MM.1S (cell line): ENCODE measurements at regions not wholly inside any gene's neighbourhood (a gene's known extent, or its start where the extent isn't known, plus 50 kb on each side); places are given as distances from the start of the nearest gene placed in this dataset.

Source experiments
- DNase-seq: peaks from one replicate; pipeline ENCODE4 v3.0.0-alpha.2; 2015
- H2AFZ ChIP-seq: fragments of 300-600 bp; sonication (generic); 2 replicates; pipeline ENCODE4 v1.6.0; 2016; ENCODE audit warnings: antibody characterized with exemption, low read length
- H3F3A ChIP-seq: fragments of 300-600 bp; sonication (generic); 2 replicates; pipeline ENCODE4 v1.6.1; 2016; ENCODE audit warnings: mild to moderate bottlenecking, antibody characterized with exemption, low read length, moderate library complexity, mixed read lengths; ENCODE audit not compliant: insufficient read depth
- H3K27ac ChIP-seq: fragments of 300-600 bp; sonication (generic); 2 replicates; pipeline ENCODE4 v1.5.1; 2016; ENCODE audit warnings: mild to moderate bottlenecking, low read length
- H3K27me3 ChIP-seq: fragments of 300-600 bp; sonication (generic); replicated peaks from 2 replicates; pipeline ENCODE4 v1.6.0; 2016; ENCODE audit warnings: low read length; ENCODE audit not compliant: insufficient read depth
- H3K36me3 ChIP-seq: fragments of 300-600 bp; sonication (generic); replicated peaks from 2 replicates; pipeline ENCODE4 v1.6.1; 2016; ENCODE audit warnings: mild to moderate bottlenecking, low read length, mixed read lengths; ENCODE audit not compliant: insufficient read depth
- H3K4me1 ChIP-seq: fragments of 300-600 bp; sonication (generic); 2 replicates; pipeline ENCODE4 v1.6.1; 2016; ENCODE audit warnings: low read length, mixed read lengths
- H3K4me2 ChIP-seq: fragments of 300-600 bp; sonication (generic); 2 replicates; pipeline ENCODE4 v1.6.0; 2016; ENCODE audit warnings: low read depth, low read length
- H3K4me3 ChIP-seq: fragments of 300-600 bp; sonication (generic); 2 replicates; pipeline ENCODE4 v1.5.1; 2016; ENCODE audit warnings: low read length, mixed read lengths
- H3K79me2 ChIP-seq: fragments of 300-600 bp; sonication (generic); 2 replicates; pipeline ENCODE4 v1.6.1; 2016; ENCODE audit warnings: mixed run types, low read length, mixed read lengths
- H3K9ac ChIP-seq: fragments of 300-600 bp; sonication (generic); 2 replicates; pipeline ENCODE4 v1.6.1; 2016; ENCODE audit warnings: low read length, mixed read lengths
- H3K9me2 ChIP-seq: fragments of 300-600 bp; sonication (generic); replicated peaks from 2 replicates; pipeline ENCODE4 v1.6.1; 2016; ENCODE audit warnings: mild to moderate bottlenecking, low read length, mixed read lengths; ENCODE audit not compliant: insufficient read depth
- H3K9me3 ChIP-seq: fragments of 300-600 bp; sonication (generic); replicated peaks from 2 replicates; pipeline ENCODE4 v1.6.1; 2016; ENCODE audit warnings: mild to moderate bottlenecking, low read length, mixed read lengths; ENCODE audit not compliant: insufficient read depth
- H4K20me1 ChIP-seq: fragments of 300-600 bp; sonication (generic); 2 replicates; pipeline ENCODE4 v1.6.1; 2016; ENCODE audit warnings: mild to moderate bottlenecking, low read length, moderate library complexity, mixed read lengths; ENCODE audit not compliant: insufficient read depth
- CTCF ChIP-seq: fragments of 300-600 bp; sonication (generic); IDR thresholded peaks from 2 replicates; pipeline ENCODE4 v1.5.1; 2016; ENCODE audit warnings: antibody characterized with exemption, low read length, mixed read lengths
- EZH2 ChIP-seq: fragments of 300-600 bp; sonication (generic); optimal IDR thresholded peaks from 2 replicates; pipeline ENCODE3; 2017; ENCODE audit warnings: low read depth, mild to moderate bottlenecking, antibody characterized with exemption, low read length, mixed read lengths
- EZH2phosphoT487 ChIP-seq: fragments of 300-600 bp; sonication (generic); IDR thresholded peaks from 2 replicates; pipeline ENCODE4 v1.6.1; 2018; ENCODE audit warnings: antibody characterized with exemption, low read length

GRCh38 chr2:21966139-21966538, 842.4 kb downstream of the TDRD15 start:
- TF ChIP-seq CTCF = no peak
- TF ChIP-seq EZH2phosphoT487 = no peak
- TF ChIP-seq EZH2 = no peak
- H3F3A ChIP-seq = no peaks in the 10 kb centered on the region
- H3K4me2 ChIP-seq = no peak overlapping the region
- H3K79me2 ChIP-seq = no peaks in the 10 kb centered on the region
- H4K20me1 ChIP-seq = no peaks in the 10 kb centered on the region
- H3K4me1 ChIP-seq = no peaks in the 10 kb centered on the region
- H3K9me2 ChIP-seq = no peaks in the 10 kb centered on the region
- H3K9me3 ChIP-seq = no peaks in the 10 kb centered on the region
- H2AFZ ChIP-seq = no peak overlapping the region
- H3K27ac ChIP-seq = no peak overlapping the region
- H3K4me3 ChIP-seq = no peak overlapping the region
- DNase-seq = no peak
- no peaks in the 10 kb centered on the region for H3K27me3 ChIP-seq
- H3K9ac ChIP-seq = no peak overlapping the region
- H3K36me3 ChIP-seq = no peaks in the 10 kb centered on the region

- Histone ChIP-seq H3K9ac (no peak overlapping the region), H4K20me1 (no peaks in the 10 kb centered on the region), H3K27ac (no peak overlapping the region), H3K36me3 (no peaks in the 10 kb centered on the region), H2AFZ (no peak overlapping the region), H3K9me2 (no peaks in the 10 kb centered on the region), H3K27me3 (no peaks in the 10 kb centered on the region), H3K4me1 (no peaks in the 10 kb centered on the region), H3K9me3 (no peaks in the 10 kb centered on the region), H3K79me2 (no peaks in the 10 kb centered on the region), H3K4me2 (no peak overlapping the region), H3K4me3 (no peak overlapping the region), H3F3A (no peaks in the 10 kb centered on the region)
- TF ChIP-seq EZH2phosphoT487 (no peak), CTCF (no peak), EZH2 (no peak)
- no peak for DNase-seq
Observed at GRCh38 chr2:21970971-21971370, 847.2 kb downstream of the TDRD15 start.

DNA sequence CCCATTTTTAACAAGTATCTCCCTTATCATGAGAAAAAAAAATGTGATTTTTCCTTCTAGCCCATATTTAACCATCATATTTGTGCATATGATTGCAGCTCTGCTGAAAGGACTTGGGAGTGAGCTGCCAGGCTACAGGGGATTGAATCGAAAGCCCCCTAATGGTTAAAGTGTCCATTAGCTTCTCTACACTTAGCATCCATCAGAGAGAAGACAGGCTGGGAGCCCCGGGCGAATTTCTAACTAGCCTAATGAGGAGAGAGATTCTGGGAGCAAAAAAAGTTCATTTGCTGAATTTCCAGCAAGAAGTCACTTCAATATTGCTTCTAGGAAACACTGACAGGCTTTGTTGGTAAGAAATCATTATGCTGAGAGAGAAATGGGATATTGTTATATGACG, 848.8 kb downstream of the TDRD15 start:
- H4K20me1 ChIP-seq = no peaks in the 10 kb centered on the region
- no peak overlapping the region for H3K4me3 ChIP-seq
- H3K9me3 ChIP-seq = no peaks in the 10 kb centered on the region
- no peak overlapping the region for H3K27ac ChIP-seq
- no peaks in the 10 kb centered on the region for H3F3A ChIP-seq
- no peaks in the 10 kb centered on the region for H3K4me1 ChIP-seq
- no peak overlapping the region for H2AFZ ChIP-seq
- H3K27me3 ChIP-seq = no peaks in the 10 kb centered on the region
- no peak overlapping the region for H3K4me2 ChIP-seq
- no peak overlapping the region for H3K9ac ChIP-seq
- no peak for DNase-seq
- H3K9me2 ChIP-seq = no peaks in the 10 kb centered on the region
- no peaks in the 10 kb centered on the region for H3K36me3 ChIP-seq
- no peaks in the 10 kb centered on the region for H3K79me2 ChIP-seq
- no peak for TF ChIP-seq EZH2phosphoT487
- TF ChIP-seq EZH2 = no peak

DNA sequence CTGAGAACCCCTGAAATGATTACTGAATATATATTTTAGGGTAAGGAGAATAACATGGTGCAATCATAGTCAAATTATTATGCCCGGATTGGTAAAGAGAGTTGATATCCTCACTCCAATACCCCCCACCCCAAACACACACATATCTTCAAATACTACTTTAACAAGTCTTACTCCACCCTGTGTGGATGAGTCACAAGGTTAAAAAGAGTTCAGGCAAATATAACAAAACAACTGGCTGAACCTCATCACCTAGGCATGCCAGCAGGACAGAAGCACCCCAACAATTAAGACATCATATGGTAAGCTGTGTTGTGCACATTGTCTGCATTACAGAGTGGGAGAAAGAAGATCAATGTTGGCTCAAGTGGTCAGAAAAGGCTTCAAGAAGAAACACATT, 857.4 kb downstream of the TDRD15 start:
- no peak overlapping the region for H3K4me2 ChIP-seq

More for the DNA sequence above, 857.4 kb downstream of the TDRD15 start:
- no peaks in the 10 kb centered on the region for H3K9me2 ChIP-seq
- no peak overlapping the region for H3K4me3 ChIP-seq
- TF ChIP-seq CTCF = no peak
- no peak for TF ChIP-seq EZH2phosphoT487
- TF ChIP-seq EZH2 = no peak
- H3K79me2 ChIP-seq = no peaks in the 10 kb centered on the region
- no peak overlapping the region for H3K27ac ChIP-seq
- no peaks in the 10 kb centered on the region for H3K9me3 ChIP-seq
- no peaks in the 10 kb centered on the region for H3K4me1 ChIP-seq
- no peaks in the 10 kb centered on the region for H3K27me3 ChIP-seq
- H3K9ac ChIP-seq = no peak overlapping the region
- no peak for DNase-seq
- H4K20me1 ChIP-seq = no peaks in the 10 kb centered on the region
- H2AFZ ChIP-seq = no peak overlapping the region
- no peaks in the 10 kb centered on the region for H3F3A ChIP-seq
- no peaks in the 10 kb centered on the region for H3K36me3 ChIP-seq
